ENCODE measurements at regions not wholly inside any gene's neighbourhood (a gene's known extent, or its start where the extent isn't known, plus 50 kb on each side); places are given as distances from the start of the nearest gene placed in this dataset.

- H3K79me2 ChIP-seq (ENCODE audit: control insufficient read depth, low read length) = no peaks in the 10 kb centered on the region
- H3K27me3 ChIP-seq (ENCODE audit: control insufficient read depth, low read length) = no peaks in the 10 kb centered on the region
- H4K20me1 ChIP-seq (ENCODE audit: control insufficient read depth, insufficient read depth, low read depth, low read length) = no peaks in the 10 kb centered on the region
- no peaks in the 10 kb centered on the region for H3F3A ChIP-seq (ENCODE audit: control insufficient read depth, insufficient read depth)
- no peak overlapping the region for H3K4me2 ChIP-seq (ENCODE audit: low read length)
- H3K4me1 ChIP-seq (ENCODE audit: control insufficient read depth, low read length) = no peaks in the 10 kb centered on the region
- H3K4me3 ChIP-seq (ENCODE audit: low read length) = no peak overlapping the region
- H3K9me3 ChIP-seq (ENCODE audit: control insufficient read depth, insufficient read depth, low read length) = 0 out of 2 replicates have a peak, but pooled peaks cover 5% of the 10 kb centered on the region
- TF ChIP-seq CTCF (IDR thresholded peaks at IDR 0.05; ENCODE audit: low read depth, low read length, poor library complexity, severe bottlenecking) (no peak), EZH2phosphoT487 (IDR thresholded peaks at IDR 0.05; ENCODE audit: borderline replicate concordance, low read length) (no peak)
- H3K9me2 ChIP-seq (replicated peaks; ENCODE audit: control insufficient read depth, low read length) = no peaks in the 10 kb centered on the region
- H3K36me3 ChIP-seq (ENCODE audit: control insufficient read depth, low read length) = no peaks in the 10 kb centered on the region
- H3K27ac ChIP-seq (ENCODE audit: low read depth, low read length) = no peak overlapping the region
Observed at GRCh38 chr14:42548349-42548748, 941.7 kb downstream of the LRFN5 start.

- no peaks in the 10 kb centered on the region for H4K20me1 ChIP-seq (ENCODE audit: control insufficient read depth, insufficient read depth, low read depth, low read length)
- no peaks in the 10 kb centered on the region for H3K79me2 ChIP-seq (ENCODE audit: control insufficient read depth, low read length)
- TF ChIP-seq EZH2phosphoT487 (IDR thresholded peaks at IDR 0.05; ENCODE audit: borderline replicate concordance, low read length) (no peak), CTCF (IDR thresholded peaks at IDR 0.05; ENCODE audit: low read depth, low read length, poor library complexity, severe bottlenecking) (no peak)
- H3K9me2 ChIP-seq (replicated peaks; ENCODE audit: control insufficient read depth, low read length) = no peaks in the 10 kb centered on the region
- no peaks in the 10 kb centered on the region for H3K4me1 ChIP-seq (ENCODE audit: control insufficient read depth, low read length)
- no peaks in the 10 kb centered on the region for H3K27me3 ChIP-seq (ENCODE audit: control insufficient read depth, low read length)
- H3K36me3 ChIP-seq (ENCODE audit: control insufficient read depth, low read length) = no peaks in the 10 kb centered on the region
- H3K27ac ChIP-seq (ENCODE audit: low read depth, low read length) = no peak overlapping the region
- no peak overlapping the region for H3K4me3 ChIP-seq (ENCODE audit: low read length)
- no peak overlapping the region for H3K4me2 ChIP-seq (ENCODE audit: low read length)
- H3K9me3 ChIP-seq (ENCODE audit: control insufficient read depth, insufficient read depth, low read length) = no peaks in the 10 kb centered on the region
- no peaks in the 10 kb centered on the region for H3F3A ChIP-seq (ENCODE audit: control insufficient read depth, insufficient read depth)
Observed at GRCh38 chr14:42545636-42546035, 939.0 kb downstream of the LRFN5 start.

GRCh38 chr14:42541535-42542001 is 934.9 kb downstream of the LRFN5 start:
- TF ChIP-seq CTCF (IDR thresholded peaks at IDR 0.05; ENCODE audit: low read depth, low read length, poor library complexity, severe bottlenecking) (no peak), EZH2phosphoT487 (IDR thresholded peaks at IDR 0.05; ENCODE audit: borderline replicate concordance, low read length) (no peak)
- Histone ChIP-seq H3K9me2 (replicated peaks; ENCODE audit: control insufficient read depth, low read length) (no peaks in the 10 kb centered on the region), H3K9me3 (ENCODE audit: control insufficient read depth, insufficient read depth, low read length) (no peaks in the 10 kb centered on the region), H3K4me2 (ENCODE audit: low read length) (no peak overlapping the region), H3K79me2 (ENCODE audit: control insufficient read depth, low read length) (no peaks in the 10 kb centered on the region), H3K4me3 (ENCODE audit: low read length) (no peak overlapping the region), H3K36me3 (ENCODE audit: control insufficient read depth, low read length) (no peaks in the 10 kb centered on the region), H3K27me3 (ENCODE audit: control insufficient read depth, low read length) (no peaks in the 10 kb centered on the region), H3K4me1 (ENCODE audit: control insufficient read depth, low read length) (no peaks in the 10 kb centered on the region), H3K27ac (ENCODE audit: low read depth, low read length) (no peak overlapping the region), H4K20me1 (ENCODE audit: control insufficient read depth, insufficient read depth, low read depth, low read length) (no peaks in the 10 kb centered on the region), H3F3A (ENCODE audit: control insufficient read depth, insufficient read depth) (no peaks in the 10 kb centered on the region)
